Chondrocyte (in vitro differentiated cells): ENCODE measurements at regions not wholly inside any gene's neighbourhood (a gene's known extent, or its start where the extent isn't known, plus 50 kb on each side); places are given as distances from the start of the nearest gene placed in this dataset.

Experiments
- DNase-seq: peaks from one replicate; pipeline ENCODE4 v3.0.0; 2021; ENCODE audit warnings: mixed read lengths, low spot score
- H3K27ac Mint-ChIP-seq: one replicate; pipeline ENCODE4 v1.8.0; 2021; ENCODE audit warnings: mild to moderate bottlenecking, moderate library complexity, mixed read lengths; ENCODE audit not compliant: unreplicated experiment
- H3K27me3 Mint-ChIP-seq: 2 replicates; pipeline ENCODE4 v1.8.0; 2021; ENCODE audit warnings: low read depth, mixed read lengths
- H3K36me3 Mint-ChIP-seq: 2 replicates; pipeline ENCODE4 v1.8.0; 2021; ENCODE audit warnings: low read depth, mixed read lengths
- H3K4me1 Mint-ChIP-seq: 2 replicates; pipeline ENCODE4 v1.8.0; 2021; ENCODE audit warnings: low read depth, mild to moderate bottlenecking, mixed read lengths
- H3K4me3 Mint-ChIP-seq: one replicate; pipeline ENCODE4 v1.8.0; 2021; ENCODE audit warnings: mild to moderate bottlenecking, moderate library complexity, mixed read lengths; ENCODE audit not compliant: unreplicated experiment
- H3K9me3 Mint-ChIP-seq: 2 replicates; pipeline ENCODE4 v1.8.0; 2021; ENCODE audit warnings: low read depth, mixed read lengths
- TF ChIP-seq, protein P1 (sequence below): fragments of 200-600 bp; sonication (generic); IDR thresholded peaks from 2 replicates; pipeline ENCODE4 v1.5.0; 2021; ENCODE audit warnings: antibody characterized with exemption, mild to moderate bottlenecking, moderate library complexity

DNA sequence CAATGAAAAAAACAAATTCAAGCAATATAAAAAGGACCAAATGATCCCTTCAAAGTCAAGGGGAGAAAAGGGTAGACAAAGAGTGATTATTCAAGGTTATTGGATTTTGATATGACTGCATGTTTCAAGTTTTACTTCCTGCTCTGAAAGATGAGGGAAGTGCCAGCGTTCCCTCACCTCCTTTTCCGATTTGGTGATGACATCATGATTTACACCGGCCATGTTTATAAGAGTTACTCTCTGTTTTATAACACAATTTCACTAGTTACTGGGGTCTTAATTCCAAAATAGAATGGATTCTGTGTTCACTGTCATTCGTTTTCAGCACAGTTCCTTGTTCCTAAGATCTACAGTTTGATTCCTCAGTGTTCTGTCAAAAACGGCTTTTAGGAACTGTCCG, 60.5 kb upstream of the CPXM2 start:
- TF ChIP-seq, protein P1, sequence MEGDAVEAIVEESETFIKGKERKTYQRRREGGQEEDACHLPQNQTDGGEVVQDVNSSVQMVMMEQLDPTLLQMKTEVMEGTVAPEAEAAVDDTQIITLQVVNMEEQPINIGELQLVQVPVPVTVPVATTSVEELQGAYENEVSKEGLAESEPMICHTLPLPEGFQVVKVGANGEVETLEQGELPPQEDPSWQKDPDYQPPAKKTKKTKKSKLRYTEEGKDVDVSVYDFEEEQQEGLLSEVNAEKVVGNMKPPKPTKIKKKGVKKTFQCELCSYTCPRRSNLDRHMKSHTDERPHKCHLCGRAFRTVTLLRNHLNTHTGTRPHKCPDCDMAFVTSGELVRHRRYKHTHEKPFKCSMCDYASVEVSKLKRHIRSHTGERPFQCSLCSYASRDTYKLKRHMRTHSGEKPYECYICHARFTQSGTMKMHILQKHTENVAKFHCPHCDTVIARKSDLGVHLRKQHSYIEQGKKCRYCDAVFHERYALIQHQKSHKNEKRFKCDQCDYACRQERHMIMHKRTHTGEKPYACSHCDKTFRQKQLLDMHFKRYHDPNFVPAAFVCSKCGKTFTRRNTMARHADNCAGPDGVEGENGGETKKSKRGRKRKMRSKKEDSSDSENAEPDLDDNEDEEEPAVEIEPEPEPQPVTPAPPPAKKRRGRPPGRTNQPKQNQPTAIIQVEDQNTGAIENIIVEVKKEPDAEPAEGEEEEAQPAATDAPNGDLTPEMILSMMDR = no peak
- DNase-seq = no peak
- no peak overlapping the region for H3K4me3 Mint-ChIP-seq
- H3K36me3 Mint-ChIP-seq = peaks cover 2% of the 10 kb centered on the region
- no peaks in the 10 kb centered on the region for H3K4me1 Mint-ChIP-seq
- H3K27me3 Mint-ChIP-seq = peaks cover 27% of the 10 kb centered on the region
- H3K9me3 Mint-ChIP-seq = no peaks in the 10 kb centered on the region
- no peak overlapping the region for H3K27ac Mint-ChIP-seq

DNA sequence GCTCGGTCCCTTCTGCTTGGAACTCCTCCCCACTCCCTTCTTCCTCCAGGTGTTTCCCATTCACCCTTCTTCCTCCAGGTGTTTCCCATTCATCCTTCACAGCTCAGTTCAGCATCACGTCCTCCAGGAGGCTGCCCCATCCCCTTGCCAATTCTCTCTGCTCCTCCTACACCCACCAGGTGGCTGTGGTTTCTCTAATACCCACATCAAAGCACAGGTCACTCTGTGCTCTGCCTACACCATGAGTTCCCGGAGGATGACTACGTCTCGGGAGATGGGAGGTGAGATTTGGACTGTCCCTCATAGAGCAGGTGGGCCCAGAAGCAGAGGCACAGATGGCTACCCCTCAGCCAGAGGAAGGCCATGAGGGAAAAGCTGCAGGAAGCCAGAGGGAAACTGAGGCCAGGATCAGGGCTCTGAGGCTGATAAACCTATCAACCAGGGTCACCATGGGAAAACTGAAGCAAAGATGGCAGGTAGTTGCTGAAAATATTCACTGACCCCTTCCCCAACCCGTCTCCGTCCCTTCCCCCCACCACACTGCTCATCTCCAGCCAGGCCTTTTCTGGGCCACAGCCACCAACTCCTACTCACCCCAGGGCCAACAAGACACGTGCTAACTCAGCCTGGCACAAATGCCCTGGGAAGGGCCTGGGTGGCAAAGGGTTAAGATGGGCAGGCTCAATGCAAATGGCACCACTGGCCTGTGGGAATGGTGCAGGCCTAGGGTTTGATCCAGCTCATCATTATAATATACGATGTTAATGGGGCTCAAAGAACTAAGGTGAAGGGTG, 56.6 kb upstream of the CPXM2 start:
- Mint-ChIP-seq H3K27me3 (peaks cover 25% of the 10 kb centered on the region), H3K27ac (no peak overlapping the region), H3K4me1 (peaks cover 4% of the 10 kb centered on the region), H3K4me3 (no peak overlapping the region), H3K36me3 (peaks cover 2% of the 10 kb centered on the region), H3K9me3 (no peaks in the 10 kb centered on the region)
- TF ChIP-seq, protein P1 = no peak
- no peak for DNase-seq

DNA sequence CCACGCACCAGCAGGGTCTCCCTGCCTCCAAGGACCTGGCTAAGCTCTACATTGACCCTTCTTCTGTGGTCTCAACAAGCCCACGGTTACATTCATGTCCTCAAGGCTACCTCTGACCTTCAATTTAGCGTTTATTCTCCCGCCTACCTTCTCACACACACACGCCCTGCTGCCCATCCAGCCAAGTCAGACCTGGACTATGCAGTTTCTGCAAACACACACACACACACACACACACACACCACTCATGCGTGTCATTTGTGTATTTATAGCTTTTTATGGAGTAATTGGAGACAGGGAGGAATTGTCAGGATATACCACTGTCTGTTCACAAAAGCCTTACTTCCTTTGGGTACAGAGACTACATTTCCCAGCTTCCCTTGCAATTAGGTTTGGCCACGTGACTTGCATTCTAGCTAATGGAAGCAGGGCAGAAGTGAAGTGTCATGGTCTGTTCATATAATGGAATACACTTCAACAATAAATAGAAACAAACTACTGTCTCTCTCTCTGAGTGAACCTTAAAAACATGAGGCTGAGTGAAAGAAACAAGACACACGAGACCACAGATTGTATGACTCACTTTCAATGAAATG, 53.8 kb upstream of the CPXM2 start:
- Mint-ChIP-seq H3K9me3 (no peaks in the 10 kb centered on the region), H3K27me3 (peaks cover 12% of the 10 kb centered on the region), H3K4me3 (no peak overlapping the region), H3K36me3 (no peaks in the 10 kb centered on the region), H3K27ac (peak overlapping the region; percentile 29), H3K4me1 (peaks cover 4% of the 10 kb centered on the region)
- DNase-seq = no peak
- TF ChIP-seq, protein P1 = no peak

- H3K9me3 Mint-ChIP-seq = no peaks in the 10 kb centered on the region
- peaks cover 12% of the 10 kb centered on the region for H3K27me3 Mint-ChIP-seq
- TF ChIP-seq, protein P1 = no peak
- no peak for DNase-seq
- H3K27ac Mint-ChIP-seq = no peak overlapping the region
- H3K4me1 Mint-ChIP-seq = peaks cover 4% of the 10 kb centered on the region
- H3K4me3 Mint-ChIP-seq = no peak overlapping the region
- no peaks in the 10 kb centered on the region for H3K36me3 Mint-ChIP-seq
Observed at GRCh38 chr10:123944661-123945060, 53.1 kb upstream of the CPXM2 start.

GRCh38 chr10:123943307-123943706, 51.7 kb upstream of the CPXM2 start:
- Mint-ChIP-seq H3K27me3 (peaks cover 5% of the 10 kb centered on the region), H3K27ac (no peak overlapping the region), H3K36me3 (no peaks in the 10 kb centered on the region), H3K9me3 (no peaks in the 10 kb centered on the region), H3K4me1 (peaks cover 4% of the 10 kb centered on the region), H3K4me3 (no peak overlapping the region)
- TF ChIP-seq, protein P1 = no peak
- DNase-seq = no peak
